Hypothalamus (tissue), 51 donors: ENCODE measurements at regions not wholly inside any gene's neighbourhood (a gene's known extent, or its start where the extent isn't known, plus 50 kb on each side); places are given as distances from the start of the nearest gene placed in this dataset.
"Not testable (repeated sequence)": the region's sequence is repeated elsewhere in the genome, so short reads cannot be mapped to it uniquely, and the experiment has no call there.

Experiments
- DNase-seq, 51 donors: peaks; one replicate each; lab custom pipeline; 2025; lab: John Stamatoyannopoulos, UW

- no peak for DNase-seq
These were observed 162.7 kb downstream of the IER5 start for GRCh38 chr1:181251001-181251712.

DNA sequence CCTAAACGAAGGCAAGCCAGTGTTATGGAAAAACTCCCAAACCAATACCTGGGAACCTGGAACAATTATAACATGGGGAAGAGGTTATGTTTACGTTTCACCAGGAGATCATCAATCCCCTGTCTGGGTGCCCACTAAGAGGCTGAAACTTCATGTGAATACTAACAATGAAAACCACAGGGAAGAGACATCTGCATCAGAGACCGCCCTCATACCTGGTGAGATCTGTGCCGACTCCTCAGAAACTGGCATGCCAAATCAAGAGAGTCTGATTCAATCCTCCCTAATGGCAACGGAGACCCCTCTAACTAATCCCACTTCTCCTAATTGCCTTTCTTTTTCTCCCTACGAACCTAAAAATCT lies 163.2 kb downstream of the IER5 start:
- no peak for DNase-seq

GRCh38 chr1:181253601-181254000 lies 165.1 kb downstream of the IER5 start:
- DNase-seq = not testable (repeated sequence)

DNA sequence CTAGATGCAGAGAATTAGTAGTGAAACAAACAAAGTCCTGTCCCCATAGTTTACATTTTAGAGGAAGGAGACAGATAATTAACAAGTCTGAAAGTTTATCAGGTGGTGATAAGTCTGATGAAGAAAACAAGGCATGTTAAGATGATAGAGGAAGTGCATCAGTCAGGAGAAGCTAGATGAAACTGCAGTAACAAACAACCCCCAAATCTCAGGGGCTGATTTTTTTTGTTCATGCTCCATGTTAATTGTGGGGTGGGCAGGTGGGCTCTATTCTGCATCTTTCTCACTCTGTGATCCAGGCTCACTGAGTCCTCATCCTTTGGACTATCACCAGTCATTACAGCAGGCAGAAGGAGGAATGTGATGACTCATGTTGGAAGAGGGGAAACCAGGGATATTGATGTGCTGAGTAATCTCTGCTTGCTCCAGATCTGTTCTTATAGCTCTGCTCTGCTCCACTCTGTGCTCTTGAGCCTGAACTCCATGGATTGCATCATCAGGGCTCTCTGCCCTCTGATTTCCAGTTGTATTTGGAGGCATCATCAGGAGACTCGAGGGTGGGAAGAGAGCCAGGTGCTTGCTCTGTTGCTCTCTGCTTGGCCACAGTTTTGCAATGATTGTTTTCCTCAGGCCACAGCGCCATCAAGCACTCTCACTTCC lies 166.9 kb downstream of the IER5 start:
- DNase-seq = peak in 2 of 51 donors; percentile 3 to 6

DNA sequence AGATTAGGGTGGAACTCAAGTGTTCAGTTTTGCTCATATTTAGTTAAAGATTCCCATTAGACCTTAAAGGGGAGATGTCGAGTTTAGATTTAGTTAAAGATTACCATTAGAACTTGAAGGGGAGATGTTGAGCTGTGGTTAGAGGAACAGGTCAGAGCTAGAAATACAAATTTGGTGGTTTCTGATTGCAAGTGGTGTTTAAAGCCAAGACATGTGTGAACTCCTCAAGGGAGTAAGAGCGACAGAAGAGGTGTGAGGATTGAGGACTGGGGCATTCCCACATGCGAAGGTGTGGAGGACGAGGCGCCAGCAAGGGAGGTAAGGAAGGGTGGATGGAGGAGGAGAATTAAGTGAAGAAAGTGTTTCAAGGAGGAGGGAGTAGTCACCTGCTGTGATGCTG lies 168.6 kb downstream of the IER5 start:
- DNase-seq = no peak

GRCh38 chr1:181259026-181259745 lies 170.7 kb downstream of the IER5 start:
- DNase-seq = peak in 3 of 51 donors; percentile 5 to 46 (median 5)

GRCh38 chr1:181260271-181260670 lies 171.8 kb downstream of the IER5 start:
- no peak for DNase-seq

GRCh38 chr1:181260994-181261393 lies 172.5 kb downstream of the IER5 start:
- DNase-seq = no peak

DNA sequence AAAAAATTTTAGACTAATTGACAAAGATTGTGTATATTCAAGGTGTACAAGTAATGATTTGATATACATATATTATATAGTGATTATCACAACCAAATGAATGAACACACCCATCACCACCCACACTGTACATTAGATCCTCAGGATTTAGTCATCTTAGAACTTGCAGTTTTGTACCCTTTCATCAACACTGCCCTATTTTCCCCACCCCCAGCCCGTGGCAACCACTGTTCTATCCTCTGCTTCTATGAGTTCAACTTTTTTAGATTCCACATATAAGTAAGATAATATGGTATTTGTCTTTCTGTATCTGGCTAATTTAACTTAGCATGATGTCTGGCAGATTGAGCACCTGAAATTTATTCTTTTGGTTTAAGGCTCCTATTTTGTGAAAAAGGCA lies 173.6 kb downstream of the IER5 start:
- DNase-seq = no peak

DNA sequence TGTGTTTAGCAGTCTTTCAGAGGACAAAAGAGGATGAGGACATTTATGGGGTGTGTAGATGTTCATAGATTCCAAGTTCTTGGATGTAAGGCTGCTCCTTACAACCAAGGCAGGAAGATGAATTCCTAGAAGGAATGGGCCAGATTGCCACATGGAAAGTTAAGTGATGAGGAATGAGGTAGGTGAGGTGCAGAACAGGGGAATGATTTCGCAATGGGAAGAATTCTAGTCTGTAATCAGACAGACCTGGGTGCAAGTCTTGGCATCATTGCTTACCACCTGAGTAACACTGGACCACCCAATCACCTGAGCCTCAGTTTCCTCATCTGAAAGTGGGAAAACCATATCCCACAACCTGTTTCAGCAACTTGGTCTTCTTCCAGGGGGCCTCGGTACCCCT lies 174.9 kb downstream of the IER5 start:
- DNase-seq = no peak

GRCh38 chr1:181264821-181265220 lies 176.3 kb downstream of the IER5 start:
- no peak for DNase-seq

- no peak for DNase-seq
These were observed 196.5 kb downstream of the IER5 start for GRCh38 chr1:181284978-181285377.

DNA sequence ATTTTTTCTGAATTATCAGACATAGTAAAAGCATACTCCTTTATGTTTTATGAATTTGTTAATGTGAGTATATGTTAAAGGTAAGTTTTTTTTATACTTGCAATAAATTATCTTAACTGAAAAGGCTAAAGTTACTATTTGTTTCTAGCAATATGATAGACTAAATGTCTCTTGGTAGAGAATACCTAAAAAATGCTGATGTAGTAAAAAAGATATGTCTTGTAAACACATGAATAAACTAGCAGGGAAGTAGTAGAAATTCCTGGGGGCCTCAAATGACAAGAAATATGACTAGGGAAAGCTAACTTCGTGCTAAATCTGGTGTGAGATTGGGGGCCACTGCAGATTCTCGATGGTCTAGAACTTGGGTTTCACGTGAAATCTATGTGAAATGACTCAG lies 188.1 kb upstream of the CACNA1E start:
- no peak for DNase-seq

- no peak for DNase-seq
These were observed 187.1 kb upstream of the CACNA1E start for GRCh38 chr1:181296180-181296579.

GRCh38 chr1:181308098-181308497 lies 175.2 kb upstream of the CACNA1E start:
- DNase-seq = no peak

- no peak for DNase-seq
These were observed 172.8 kb upstream of the CACNA1E start for GRCh38 chr1:181310560-181310959.

DNA sequence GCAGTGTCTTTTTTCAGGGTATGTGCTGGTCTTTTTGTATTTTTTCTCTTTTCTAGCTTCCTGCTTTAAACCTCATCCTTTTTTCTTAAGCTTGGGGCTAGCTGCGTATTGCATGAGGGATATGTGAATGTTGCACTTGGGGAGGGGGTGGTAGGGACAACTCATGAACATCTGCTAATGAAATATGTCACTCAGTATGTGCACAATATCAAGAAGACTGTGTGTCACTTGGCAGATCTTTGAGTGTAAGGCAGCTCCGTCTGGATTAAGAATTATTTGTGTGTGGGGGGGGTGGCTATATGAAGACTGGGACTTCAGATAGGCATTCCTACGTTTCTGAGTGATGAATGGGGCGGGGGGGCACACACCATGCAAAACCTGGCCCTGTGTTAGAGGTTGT lies 170.4 kb upstream of the CACNA1E start:
- DNase-seq = no peak

DNA sequence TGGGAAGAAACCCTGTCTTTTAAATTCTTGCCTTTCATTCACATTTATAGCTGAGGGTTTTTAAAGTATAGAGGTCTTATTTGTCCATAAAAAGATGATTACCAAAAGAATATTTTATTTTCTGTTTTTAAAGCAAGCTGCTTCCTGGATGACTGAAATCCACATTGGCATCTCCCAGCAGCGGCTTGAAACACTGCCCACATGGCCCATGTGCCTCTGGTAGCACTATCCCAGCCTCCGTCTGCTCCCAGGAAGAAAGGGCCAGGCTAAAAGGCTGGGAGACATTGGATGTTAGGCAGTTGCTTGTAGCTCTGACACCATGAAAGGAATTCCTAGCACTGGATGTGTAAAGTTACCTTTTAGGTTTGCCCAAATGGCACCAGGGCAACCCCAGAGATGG lies 169.9 kb upstream of the CACNA1E start:
- no peak for DNase-seq

DNA sequence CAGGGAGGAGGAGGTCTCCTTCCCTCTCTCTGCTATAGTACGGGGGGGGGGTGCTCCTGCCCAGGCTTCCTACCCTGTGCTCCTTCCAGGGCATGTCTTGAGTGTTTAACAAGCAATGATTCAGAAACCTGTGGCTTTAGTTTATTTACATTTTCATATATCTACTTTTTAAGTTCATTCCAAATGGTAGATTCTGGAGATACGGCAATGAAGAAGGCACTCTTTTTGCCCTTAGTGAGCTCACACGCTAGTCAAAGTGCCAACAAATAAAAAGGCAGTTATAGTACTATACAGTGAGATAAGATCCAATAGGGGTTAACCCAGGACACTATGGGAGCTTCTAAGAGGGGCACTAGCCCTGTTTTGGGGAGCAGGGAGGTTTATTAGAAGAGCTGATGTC lies 169.3 kb upstream of the CACNA1E start:
- DNase-seq = no peak

GRCh38 chr1:181314959-181315358 lies 168.4 kb upstream of the CACNA1E start:
- DNase-seq = no peak

- DNase-seq = no peak
These were observed 165.9 kb upstream of the CACNA1E start for GRCh38 chr1:181317261-181317930.
